H9 (cell line): ENCODE measurements at regions not wholly inside any gene's neighbourhood (a gene's known extent, or its start where the extent isn't known, plus 50 kb on each side); places are given as distances from the start of the nearest gene placed in this dataset.

Source experiments
- DNase-seq: peaks from one replicate; pipeline ENCODE4 v3.0.0-alpha.2; 2017
- H2AFZ ChIP-seq: one replicate; pipeline ENCODE4 v1.6.1; 2013; ENCODE audit warnings: mild to moderate bottlenecking, low read length, control low read depth, moderate library complexity
- H2AK5ac ChIP-seq: 2 replicates; pipeline ENCODE4 v1.6.1; 2013; ENCODE audit warnings: low read length, control low read depth, mixed read lengths; ENCODE audit not compliant: insufficient read length
- H2BK120ac ChIP-seq: one replicate; pipeline ENCODE4 v1.6.1; 2013; ENCODE audit warnings: low read depth, mild to moderate bottlenecking, low read length, control low read depth, inconsistent platforms; ENCODE audit not compliant: poor library complexity, severe bottlenecking
- H2BK12ac ChIP-seq: 2 replicates; pipeline ENCODE4 v1.6.1; 2013; ENCODE audit warnings: low read length, control low read depth, mixed read lengths, low read depth; ENCODE audit not compliant: insufficient read length
- H2BK15ac ChIP-seq: 2 replicates; pipeline ENCODE4 v1.6.1; 2013; ENCODE audit warnings: low read depth, low read length, control low read depth
- H2BK20ac ChIP-seq: one replicate; pipeline ENCODE4 v1.6.1; 2013; ENCODE audit warnings: low read depth, mild to moderate bottlenecking, low read length, control low read depth, inconsistent platforms; ENCODE audit not compliant: poor library complexity, severe bottlenecking
- H2BK5ac ChIP-seq: 2 replicates; pipeline ENCODE4 v1.6.1; 2013; ENCODE audit warnings: low read length, control low read depth, mixed read lengths; ENCODE audit not compliant: insufficient read length
- H3K14ac ChIP-seq: 2 replicates; pipeline ENCODE4 v1.6.1; 2013; ENCODE audit warnings: low read length, control low read depth; ENCODE audit not compliant: insufficient read depth
- H3K18ac ChIP-seq: 2 replicates; pipeline ENCODE4 v1.6.1; 2013; ENCODE audit warnings: low read depth, mild to moderate bottlenecking, mixed read lengths, low read length, control low read depth; ENCODE audit not compliant: insufficient read length
- H3K23ac ChIP-seq: 2 replicates; pipeline ENCODE4 v1.6.1; 2013; ENCODE audit warnings: low read length, control low read depth, mixed read lengths, low read depth; ENCODE audit not compliant: insufficient read length
- H3K23me2 ChIP-seq: 2 replicates; pipeline ENCODE4 v1.6.1; 2013; ENCODE audit warnings: low read depth, mild to moderate bottlenecking, mixed read lengths, low read length, control low read depth; ENCODE audit not compliant: insufficient read length, poor library complexity, severe bottlenecking
- H3K27ac ChIP-seq: 2 replicates; pipeline ENCODE4 v1.5.1; 2013; ENCODE audit warnings: low read length, control low read depth, mixed read lengths, low read depth; ENCODE audit not compliant: insufficient read length
- H3K27me3 ChIP-seq: 2 replicates; pipeline ENCODE4 v1.6.1; 2013; ENCODE audit warnings: low read length, control low read depth, inconsistent platforms; ENCODE audit not compliant: insufficient read depth
- H3K4ac ChIP-seq: 2 replicates; pipeline ENCODE4 v1.6.1; 2013; ENCODE audit warnings: low read depth, mild to moderate bottlenecking, control low read depth, inconsistent platforms, low read length, moderate library complexity
- H3K4me1 ChIP-seq: 2 replicates; pipeline ENCODE4 v1.6.1; 2013; ENCODE audit warnings: low read length, control low read depth, inconsistent platforms; ENCODE audit not compliant: insufficient read depth
- H3K4me2 ChIP-seq: 2 replicates; pipeline ENCODE4 v1.6.1; 2013; ENCODE audit warnings: low read length, control low read depth, mixed read lengths; ENCODE audit not compliant: insufficient read length, insufficient read depth
- H3K56ac ChIP-seq: 2 replicates; pipeline ENCODE4 v1.6.1; 2013; ENCODE audit warnings: low read depth, mild to moderate bottlenecking, mixed read lengths, low read length, control low read depth; ENCODE audit not compliant: insufficient read length
- H3K79me1 ChIP-seq: 2 replicates; pipeline ENCODE4 v1.6.1; 2013; ENCODE audit warnings: low read depth, mild to moderate bottlenecking, moderate library complexity, low read length, control low read depth, inconsistent platforms; ENCODE audit not compliant: insufficient read depth, poor library complexity, severe bottlenecking
- H3K79me2 ChIP-seq: 2 replicates; pipeline ENCODE4 v1.6.1; 2013; ENCODE audit warnings: low read length, control low read depth, inconsistent platforms; ENCODE audit not compliant: insufficient read depth
- H3K9ac ChIP-seq: 2 replicates; pipeline ENCODE4 v1.6.1; 2013; ENCODE audit warnings: low read length, control low read depth, mixed read lengths; ENCODE audit not compliant: insufficient read length; ENCODE audit errors: extremely low read depth
- H3K9me3 ChIP-seq: one replicate; pipeline ENCODE4 v1.6.1; 2013; ENCODE audit warnings: low read depth, low read length, inconsistent platforms; ENCODE audit not compliant: control insufficient read depth
- H3T11ph ChIP-seq: one replicate; pipeline ENCODE4 v1.6.1; 2013; ENCODE audit warnings: mild to moderate bottlenecking, low read length, control low read depth, inconsistent platforms
- H4K20me1 ChIP-seq: one replicate; pipeline ENCODE4 v1.6.1; 2013; ENCODE audit not compliant: control insufficient read depth, insufficient read length, insufficient read depth
- H4K5ac ChIP-seq: 2 replicates; pipeline ENCODE4 v1.6.1; 2013; ENCODE audit warnings: low read depth, mild to moderate bottlenecking, mixed read lengths, low read length, control low read depth; ENCODE audit not compliant: insufficient read length
- H4K8ac ChIP-seq: replicated peaks from 2 replicates; pipeline ENCODE4 v1.6.1; 2013; ENCODE audit warnings: low read length, control low read depth, mixed read lengths, low read depth; ENCODE audit not compliant: insufficient read length
- H4K91ac ChIP-seq: 2 replicates; pipeline ENCODE4 v1.6.1; 2013; ENCODE audit warnings: low read depth, mild to moderate bottlenecking, moderate library complexity, mixed read lengths, low read length, control low read depth; ENCODE audit not compliant: insufficient read length
- H3K27ac Mint-ChIP-seq, 3 experiments: 2 replicates in 2 of 3; 3 replicates in 1 of 3; pipeline ENCODE4 v1.8.0; 2020 to 2021; ENCODE audit warnings: mixed read lengths in 3 of 3, mild to moderate bottlenecking in 1 of 3, moderate library complexity in 1 of 3
- H3K27me3 Mint-ChIP-seq: 2 replicates; pipeline ENCODE4 v1.8.0; 2021; ENCODE audit warnings: low read depth, mild to moderate bottlenecking, moderate library complexity, mixed read lengths
- H3K36me3 Mint-ChIP-seq, 3 experiments: 2 replicates in 2 of 3; 3 replicates in 1 of 3; pipeline ENCODE4 v1.8.0; 2020 to 2021; ENCODE audit warnings: low read depth in 3 of 3, mixed read lengths in 3 of 3; ENCODE audit not compliant: insufficient read depth in 1 of 3
- H3K4me1 Mint-ChIP-seq, 2 experiments: 2 replicates each; pipeline ENCODE4 v1.8.0; 2020; ENCODE audit warnings: mixed read lengths in 2 of 2
- H3K4me3 Mint-ChIP-seq, 2 experiments: 2 replicates in 1 of 2; 3 replicates in 1 of 2; pipeline ENCODE4 v1.8.0; 2020 to 2021; ENCODE audit warnings: mild to moderate bottlenecking in 2 of 2, mixed read lengths in 2 of 2, moderate library complexity in 1 of 2
- H3K9me3 Mint-ChIP-seq, 2 experiments: 2 replicates in 1 of 2; 3 replicates in 1 of 2; pipeline ENCODE4 v1.8.0; 2020; ENCODE audit warnings: mild to moderate bottlenecking in 2 of 2, mixed read lengths in 2 of 2, moderate library complexity in 1 of 2
- WGBS: extraction: QIAGEN DNeasy Blood & Tissue Kit; methylation state at CpG from one replicate; pipeline ENCODE4 v1.1.7; 2013; ENCODE audit warnings: missing lambda C conversion rate, low lambda C conversion rate, mixed read lengths; ENCODE audit not compliant: insufficient read length; ENCODE audit errors: extremely low coverage; 5-methylcytosine and 5-hydroxymethylcytosine counted together
- TF ChIP-seq, protein P1 (sequence below): fragments of 200-600 bp; sonication (generic); conservative IDR thresholded peaks from 3 replicates; pipeline ENCODE4 v1.8.0; 2021; ENCODE audit warnings: antibody characterized with exemption, mild to moderate bottlenecking

DNA sequence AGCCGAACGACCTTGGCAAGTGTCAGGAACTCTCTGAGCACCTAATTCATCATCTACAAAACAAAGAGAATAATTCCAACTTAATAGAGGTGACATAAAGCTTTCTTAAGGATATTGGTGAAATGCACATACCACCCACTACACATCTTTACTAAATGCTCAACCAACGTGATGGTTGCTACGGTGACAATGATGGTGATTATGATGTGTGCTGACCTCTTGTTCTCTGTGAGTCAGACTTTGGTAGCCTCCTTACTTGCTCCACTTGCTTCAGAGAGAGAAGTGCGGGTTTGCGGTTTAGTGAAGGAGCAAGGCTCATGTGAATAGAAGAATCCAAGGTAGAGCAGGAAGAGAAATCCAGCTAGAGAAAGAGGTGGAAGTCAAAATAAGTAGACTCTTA is 52.8 kb upstream of the CLNK start:
- no CpG with 5 or more reads among the region's 6 CpGs for WGBS
- Histone ChIP-seq H3K9ac (no peak overlapping the region), H4K91ac (no peak overlapping the region), H3K27ac (no peak overlapping the region), H2BK5ac (no peak overlapping the region), H4K5ac (no peak overlapping the region), H2BK15ac (no peak overlapping the region), H3K56ac (no peak overlapping the region), H4K8ac (no peak overlapping the region), H3K4me2 (no peak overlapping the region), H3K14ac (no peak overlapping the region), H2BK120ac (no peak overlapping the region), H2AFZ (no peak overlapping the region), H3T11ph (no peak overlapping the region), H2BK12ac (no peak overlapping the region), H3K4me1 (no peaks in the 10 kb centered on the region), H3K18ac (no peak overlapping the region), H2BK20ac (no peak overlapping the region), H2AK5ac (no peak overlapping the region), H3K23me2 (no peaks in the 10 kb centered on the region), H3K23ac (no peak overlapping the region), H3K4ac (no peak overlapping the region), H3K27me3 (no peaks in the 10 kb centered on the region), H4K20me1 (no peaks in the 10 kb centered on the region), H3K9me3 (no peaks in the 10 kb centered on the region), H3K79me2 (no peaks in the 10 kb centered on the region), H3K79me1 (no peaks in the 10 kb centered on the region)
- H3K27ac Mint-ChIP-seq, result no peak overlapping the region
- no peaks in the 10 kb centered on the region for H3K9me3 Mint-ChIP-seq
- peaks cover 8 to 19% of the 10 kb centered on the region in 2 experiments for H3K4me1 Mint-ChIP-seq
- TF ChIP-seq, protein P1, sequence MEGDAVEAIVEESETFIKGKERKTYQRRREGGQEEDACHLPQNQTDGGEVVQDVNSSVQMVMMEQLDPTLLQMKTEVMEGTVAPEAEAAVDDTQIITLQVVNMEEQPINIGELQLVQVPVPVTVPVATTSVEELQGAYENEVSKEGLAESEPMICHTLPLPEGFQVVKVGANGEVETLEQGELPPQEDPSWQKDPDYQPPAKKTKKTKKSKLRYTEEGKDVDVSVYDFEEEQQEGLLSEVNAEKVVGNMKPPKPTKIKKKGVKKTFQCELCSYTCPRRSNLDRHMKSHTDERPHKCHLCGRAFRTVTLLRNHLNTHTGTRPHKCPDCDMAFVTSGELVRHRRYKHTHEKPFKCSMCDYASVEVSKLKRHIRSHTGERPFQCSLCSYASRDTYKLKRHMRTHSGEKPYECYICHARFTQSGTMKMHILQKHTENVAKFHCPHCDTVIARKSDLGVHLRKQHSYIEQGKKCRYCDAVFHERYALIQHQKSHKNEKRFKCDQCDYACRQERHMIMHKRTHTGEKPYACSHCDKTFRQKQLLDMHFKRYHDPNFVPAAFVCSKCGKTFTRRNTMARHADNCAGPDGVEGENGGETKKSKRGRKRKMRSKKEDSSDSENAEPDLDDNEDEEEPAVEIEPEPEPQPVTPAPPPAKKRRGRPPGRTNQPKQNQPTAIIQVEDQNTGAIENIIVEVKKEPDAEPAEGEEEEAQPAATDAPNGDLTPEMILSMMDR, result no peak
- no peaks in the 10 kb centered on the region for H3K27me3 Mint-ChIP-seq
- no peak for DNase-seq
- no peaks in the 10 kb centered on the region for H3K36me3 Mint-ChIP-seq
- no peak overlapping the region for H3K4me3 Mint-ChIP-seq
